ENCODE measurements at regions not wholly inside any gene's neighbourhood (a gene's known extent, or its start where the extent isn't known, plus 50 kb on each side); places are given as distances from the start of the nearest gene placed in this dataset.

DNA sequence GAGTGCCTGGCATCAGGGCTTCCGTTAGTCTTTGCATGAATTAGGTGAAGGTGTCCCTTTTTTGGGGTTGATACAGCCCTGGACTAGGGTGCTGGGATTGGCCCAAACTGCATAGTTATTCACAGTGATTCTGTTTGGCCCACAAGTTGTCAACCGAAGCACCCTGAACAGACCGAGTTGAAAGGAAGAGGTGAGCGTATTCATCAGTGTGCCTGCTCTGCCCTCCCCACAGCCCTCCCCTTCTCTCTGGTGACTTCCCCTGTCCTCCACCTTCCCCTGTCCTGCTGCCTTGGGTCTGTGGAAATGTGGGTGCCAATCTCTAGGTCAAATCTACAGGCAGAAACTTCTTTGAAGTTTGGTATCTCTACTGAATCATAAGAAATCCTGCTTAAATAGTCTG is 330.5 kb downstream of the DYSF start:
- CTCF ChIA-PET, result interaction anchor here (1.3 kb wide), 1 partner anchor 14 kb away, joined by 4 read pairs; no protein-coding TSS in a partner anchor
- TF ChIP-seq BHLHE40 (IDR thresholded peaks at IDR 0.05; ENCODE audit: borderline replicate concordance), result no peak
- TF ChIP-seq SP1 (IDR thresholded peaks at IDR 0.05), result no peak
- TF ChIP-seq ARNT (IDR thresholded peaks at IDR 0.05), result no peak
- no peak for TF ChIP-seq TARDBP (IDR thresholded peaks at IDR 0.05)
- TF ChIP-seq NFRKB (IDR thresholded peaks at IDR 0.05), result no peak
- TF ChIP-seq SUZ12 (IDR thresholded peaks at IDR 0.05), result no peak
- no peak for TF ChIP-seq HDGF (IDR thresholded peaks at IDR 0.05; ENCODE audit: borderline replicate concordance)
- TF ChIP-seq LEF1 (IDR thresholded peaks at IDR 0.05; ENCODE audit: borderline replicate concordance), result no peak
- TF ChIP-seq CTBP1 (IDR thresholded peaks at IDR 0.05; ENCODE audit: borderline replicate concordance), result no peak
- TF ChIP-seq L3MBTL2 (conservative IDR thresholded peaks at IDR 0.05), result no peak
- no peak for DNase-seq (ENCODE audit: extremely low spot score)
- POLR2A ChIA-PET, result no interaction called here

DNA sequence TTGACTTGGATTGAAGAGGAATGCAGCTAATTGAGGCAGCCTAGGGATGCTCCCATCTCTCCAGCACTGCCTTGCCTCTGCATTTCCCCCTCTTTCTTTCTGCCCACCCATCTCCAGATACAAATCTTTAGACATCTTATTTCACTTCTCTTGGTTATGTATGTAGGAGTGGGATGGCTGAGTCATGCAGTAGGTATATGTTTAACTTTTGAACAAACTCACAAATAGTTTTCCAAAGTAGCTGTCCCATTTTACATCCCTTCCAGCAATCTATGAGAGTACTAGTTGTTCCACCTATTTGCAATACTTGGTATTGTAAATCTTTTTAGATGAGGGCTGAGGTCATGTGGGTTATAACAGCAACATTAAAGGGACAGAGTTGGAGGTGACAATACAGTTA is 329.9 kb downstream of the DYSF start:
- POLR2A ChIA-PET, result no interaction called here
- DNase-seq (ENCODE audit: extremely low spot score), result no peak
- CTCF ChIA-PET, result no interaction called here
- TF ChIP-seq CTBP1 (IDR thresholded peaks at IDR 0.05; ENCODE audit: borderline replicate concordance), result no peak
- no peak for TF ChIP-seq FOXM1 (IDR thresholded peaks at IDR 0.05; ENCODE audit: borderline replicate concordance)
- TF ChIP-seq HDGF (IDR thresholded peaks at IDR 0.05; ENCODE audit: borderline replicate concordance), result no peak
- TF ChIP-seq ARNT (IDR thresholded peaks at IDR 0.05), result no peak
- no peak for TF ChIP-seq NFRKB (IDR thresholded peaks at IDR 0.05)
- TF ChIP-seq, protein P1, sequence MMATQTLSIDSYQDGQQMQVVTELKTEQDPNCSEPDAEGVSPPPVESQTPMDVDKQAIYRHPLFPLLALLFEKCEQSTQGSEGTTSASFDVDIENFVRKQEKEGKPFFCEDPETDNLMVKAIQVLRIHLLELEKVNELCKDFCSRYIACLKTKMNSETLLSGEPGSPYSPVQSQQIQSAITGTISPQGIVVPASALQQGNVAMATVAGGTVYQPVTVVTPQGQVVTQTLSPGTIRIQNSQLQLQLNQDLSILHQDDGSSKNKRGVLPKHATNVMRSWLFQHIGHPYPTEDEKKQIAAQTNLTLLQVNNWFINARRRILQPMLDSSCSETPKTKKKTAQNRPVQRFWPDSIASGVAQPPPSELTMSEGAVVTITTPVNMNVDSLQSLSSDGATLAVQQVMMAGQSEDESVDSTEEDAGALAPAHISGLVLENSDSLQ (IDR thresholded peaks at IDR 0.05), result no peak
- TF ChIP-seq ELF4 (IDR thresholded peaks at IDR 0.05), result no peak
- no peak for TF ChIP-seq SUZ12 (IDR thresholded peaks at IDR 0.05)
- TF ChIP-seq TARDBP (IDR thresholded peaks at IDR 0.05), result no peak
- TF ChIP-seq FOXA1 (IDR thresholded peaks at IDR 0.05), result no peak
- no peak for TF ChIP-seq LEF1 (IDR thresholded peaks at IDR 0.05; ENCODE audit: borderline replicate concordance)

DNA sequence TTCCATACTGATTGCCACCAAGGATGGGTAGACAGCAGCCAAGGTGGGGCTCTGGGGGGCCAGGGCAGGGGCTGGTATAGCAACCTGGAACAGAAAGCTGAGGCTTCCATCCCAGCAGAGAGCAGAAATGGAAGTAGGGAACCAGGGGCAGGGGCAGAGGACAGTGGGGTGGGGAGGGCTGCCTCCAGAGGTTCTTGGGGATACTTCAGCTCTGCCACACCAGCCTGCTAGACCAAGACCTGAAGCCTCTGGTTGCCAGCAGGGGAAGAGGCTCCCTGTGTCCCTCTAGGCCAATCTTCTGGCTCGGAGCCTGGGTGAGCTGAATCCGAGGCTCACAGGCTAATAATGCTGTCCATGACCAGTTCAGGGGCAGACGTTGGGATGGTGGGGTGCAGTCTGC is 329.0 kb downstream of the DYSF start:
- DNase-seq (ENCODE audit: extremely low spot score), result no peak
- CTCF ChIA-PET, result no interaction called here
- TF ChIP-seq ZNF384 (IDR thresholded peaks at IDR 0.05), result no peak
- no peak for TF ChIP-seq TARDBP (IDR thresholded peaks at IDR 0.05)
- TF ChIP-seq HDGF (IDR thresholded peaks at IDR 0.05; ENCODE audit: borderline replicate concordance), result no peak
- no peak for TF ChIP-seq LEF1 (IDR thresholded peaks at IDR 0.05; ENCODE audit: borderline replicate concordance)
- TF ChIP-seq, protein P1 (IDR thresholded peaks at IDR 0.05), result no peak
- TF ChIP-seq FOXA1 (IDR thresholded peaks at IDR 0.05), result no peak
- POLR2A ChIA-PET, result no interaction called here

DNA sequence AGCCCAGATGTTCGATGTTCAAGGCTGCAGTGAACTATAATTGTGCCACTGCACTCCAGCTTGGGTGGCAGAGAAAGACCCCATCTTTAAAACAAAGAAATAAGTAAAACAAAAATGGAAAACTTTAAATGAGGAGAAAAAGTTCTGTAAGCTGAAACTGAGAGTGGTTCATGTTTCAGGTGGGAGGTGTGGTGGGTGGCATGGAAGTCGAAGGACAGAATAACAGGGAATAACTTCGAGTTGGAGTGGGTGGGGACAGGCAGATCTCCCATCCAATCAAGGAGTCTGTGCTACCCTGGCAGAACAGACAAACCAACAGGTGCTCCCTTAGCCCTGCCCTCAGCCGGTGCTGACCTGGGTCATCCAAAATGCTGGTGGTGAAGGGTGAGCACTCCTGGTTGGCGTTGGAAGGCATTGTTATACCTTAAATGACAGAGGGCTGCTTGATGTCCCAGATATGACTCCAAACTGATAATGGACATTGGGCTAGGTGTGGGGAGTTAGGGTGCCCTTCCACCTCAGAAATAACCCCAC is 328.4 kb downstream of the DYSF start:
- TF ChIP-seq FOXA1 (IDR thresholded peaks at IDR 0.05), result no peak
- TF ChIP-seq ARNT (IDR thresholded peaks at IDR 0.05), result no peak
- TF ChIP-seq ZNF384 (IDR thresholded peaks at IDR 0.05), result no peak
- TF ChIP-seq, protein P1 (IDR thresholded peaks at IDR 0.05), result no peak
- TF ChIP-seq L3MBTL2 (conservative IDR thresholded peaks at IDR 0.05), result no peak
- TF ChIP-seq SUZ12 (IDR thresholded peaks at IDR 0.05), result no peak
- no peak for TF ChIP-seq NFRKB (IDR thresholded peaks at IDR 0.05)
- TF ChIP-seq HDGF (IDR thresholded peaks at IDR 0.05; ENCODE audit: borderline replicate concordance), result no peak
- no peak for TF ChIP-seq CTBP1 (IDR thresholded peaks at IDR 0.05; ENCODE audit: borderline replicate concordance)
- TF ChIP-seq FOXM1 (IDR thresholded peaks at IDR 0.05; ENCODE audit: borderline replicate concordance), result no peak
- TF ChIP-seq LEF1 (IDR thresholded peaks at IDR 0.05; ENCODE audit: borderline replicate concordance), result no peak
- no peak for TF ChIP-seq TARDBP (IDR thresholded peaks at IDR 0.05)
- ChIA-PET CTCF (no interaction called here), POLR2A (no interaction called here)

DNA sequence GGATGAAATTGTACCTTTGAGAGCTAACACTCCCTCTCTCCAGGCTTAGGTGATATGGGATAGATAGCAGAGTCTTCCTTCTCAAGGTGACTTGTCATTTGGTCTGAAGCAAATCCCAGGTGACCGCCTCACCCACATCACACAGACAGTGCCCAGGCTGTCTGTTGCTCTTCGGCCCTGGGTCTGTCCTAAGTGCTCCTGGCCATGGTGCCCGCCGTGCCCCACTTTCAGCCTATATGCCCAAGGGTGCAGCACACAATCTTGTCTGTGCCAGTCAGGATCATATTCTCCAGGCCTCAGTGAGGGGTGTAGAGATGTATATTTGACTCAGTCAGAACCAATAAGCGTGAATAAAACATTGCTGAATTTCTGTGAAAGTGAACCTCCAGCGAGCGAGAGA is 326.8 kb downstream of the DYSF start:
- POLR2A ChIA-PET, result no interaction called here
- DNase-seq (ENCODE audit: extremely low spot score), result no peak
- TF ChIP-seq TARDBP (IDR thresholded peaks at IDR 0.05), result no peak
- no peak for TF ChIP-seq ARNT (IDR thresholded peaks at IDR 0.05)
- TF ChIP-seq ELF4 (IDR thresholded peaks at IDR 0.05), result no peak
- TF ChIP-seq, protein P1 (IDR thresholded peaks at IDR 0.05), result no peak
- TF ChIP-seq LEF1 (IDR thresholded peaks at IDR 0.05; ENCODE audit: borderline replicate concordance), result no peak
- no peak for TF ChIP-seq SUZ12 (IDR thresholded peaks at IDR 0.05)
- TF ChIP-seq NFRKB (IDR thresholded peaks at IDR 0.05), result no peak
- TF ChIP-seq FOXA1 (IDR thresholded peaks at IDR 0.05), result no peak
- TF ChIP-seq FOXK2 (IDR thresholded peaks at IDR 0.05), result no peak
- no peak for TF ChIP-seq SP1 (IDR thresholded peaks at IDR 0.05)
- no peak for TF ChIP-seq HDGF (IDR thresholded peaks at IDR 0.05; ENCODE audit: borderline replicate concordance)
- no peak for TF ChIP-seq FOXM1 (IDR thresholded peaks at IDR 0.05; ENCODE audit: borderline replicate concordance)
- TF ChIP-seq ZNF384 (IDR thresholded peaks at IDR 0.05), result no peak
- no peak for TF ChIP-seq CTBP1 (IDR thresholded peaks at IDR 0.05; ENCODE audit: borderline replicate concordance)
- CTCF ChIA-PET, result no interaction called here

More for the DNA sequence above, 328.4 kb downstream of the DYSF start:
- DNase-seq (ENCODE audit: extremely low spot score), result no peak

DNA sequence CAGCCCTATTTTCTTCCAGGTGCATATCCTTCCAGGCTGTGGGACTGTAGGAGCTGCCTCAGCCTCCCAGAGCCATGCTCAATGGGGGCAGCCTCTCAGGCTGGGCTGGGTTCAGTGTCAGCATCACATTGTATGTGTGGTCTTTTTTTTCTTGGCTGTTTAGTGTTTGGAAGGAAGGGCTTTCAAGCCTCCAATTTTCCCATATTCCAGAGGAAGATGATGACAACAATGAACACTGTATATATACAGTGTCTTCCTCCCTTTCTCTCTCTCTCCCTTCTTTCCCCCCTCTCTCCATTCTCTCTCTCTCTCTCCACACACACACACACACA is 326.4 kb downstream of the DYSF start:
- POLR2A ChIA-PET, result no interaction called here
- CTCF ChIA-PET, result interaction anchor here (0.6 kb wide), 1 partner anchor 18 kb away, joined by 5 read pairs; no protein-coding TSS in a partner anchor
- TF ChIP-seq ELF4 (IDR thresholded peaks at IDR 0.05), result no peak
- TF ChIP-seq ZNF384 (IDR thresholded peaks at IDR 0.05), result no peak
- no peak for TF ChIP-seq CTBP1 (IDR thresholded peaks at IDR 0.05; ENCODE audit: borderline replicate concordance)
- TF ChIP-seq ARNT (IDR thresholded peaks at IDR 0.05), result no peak
- TF ChIP-seq SUZ12 (IDR thresholded peaks at IDR 0.05), result no peak
- TF ChIP-seq NFRKB (IDR thresholded peaks at IDR 0.05), result no peak
- TF ChIP-seq SP1 (IDR thresholded peaks at IDR 0.05), result no peak
- TF ChIP-seq LEF1 (IDR thresholded peaks at IDR 0.05; ENCODE audit: borderline replicate concordance), result no peak
- TF ChIP-seq L3MBTL2 (conservative IDR thresholded peaks at IDR 0.05), result no peak
- TF ChIP-seq FOXK2 (IDR thresholded peaks at IDR 0.05), result no peak
- no peak for TF ChIP-seq FOXA1 (IDR thresholded peaks at IDR 0.05)
- TF ChIP-seq HDGF (IDR thresholded peaks at IDR 0.05; ENCODE audit: borderline replicate concordance), result no peak
- TF ChIP-seq TARDBP (IDR thresholded peaks at IDR 0.05), result no peak
- TF ChIP-seq, protein P1 (IDR thresholded peaks at IDR 0.05), result no peak
- TF ChIP-seq FOXM1 (IDR thresholded peaks at IDR 0.05; ENCODE audit: borderline replicate concordance), result no peak
- TF ChIP-seq BHLHE40 (IDR thresholded peaks at IDR 0.05; ENCODE audit: borderline replicate concordance), result no peak
- no peak for DNase-seq (ENCODE audit: extremely low spot score)

Data from HEK293T (cell line).